SHP77 (cell line): ENCODE measurements at regions not wholly inside any gene's neighbourhood (a gene's known extent, or its start where the extent isn't known, plus 50 kb on each side); places are given as distances from the start of the nearest gene placed in this dataset.
"Not testable (repeated sequence)": the region's sequence is repeated elsewhere in the genome, so short reads cannot be mapped to it uniquely, and the experiment has no call there.

Experiments used
- DNase-seq, 2 experiments: peaks; one replicate each; lab custom pipeline; 2025; lab: John Stamatoyannopoulos, UW

DNA sequence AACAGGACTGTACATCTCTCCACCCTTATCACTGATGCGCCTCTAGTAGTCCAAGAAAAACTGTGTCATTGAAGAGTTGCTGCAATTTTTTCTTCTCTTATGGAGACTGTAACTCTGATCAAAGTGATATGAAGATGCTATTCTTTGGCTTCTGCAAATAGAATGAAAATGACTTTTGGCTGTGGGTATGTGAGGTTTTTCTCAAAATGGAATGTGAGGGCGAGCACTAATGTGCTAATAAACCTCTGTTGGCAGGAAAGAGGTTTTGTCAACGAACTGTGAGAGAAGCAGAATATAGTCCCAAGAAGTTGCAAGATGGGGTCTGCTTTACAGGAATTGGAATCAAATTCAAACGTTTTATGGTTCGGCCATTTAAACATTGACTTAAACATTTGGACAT is 252.0 kb upstream of the GAS1 start:
- no peak for DNase-seq

DNA sequence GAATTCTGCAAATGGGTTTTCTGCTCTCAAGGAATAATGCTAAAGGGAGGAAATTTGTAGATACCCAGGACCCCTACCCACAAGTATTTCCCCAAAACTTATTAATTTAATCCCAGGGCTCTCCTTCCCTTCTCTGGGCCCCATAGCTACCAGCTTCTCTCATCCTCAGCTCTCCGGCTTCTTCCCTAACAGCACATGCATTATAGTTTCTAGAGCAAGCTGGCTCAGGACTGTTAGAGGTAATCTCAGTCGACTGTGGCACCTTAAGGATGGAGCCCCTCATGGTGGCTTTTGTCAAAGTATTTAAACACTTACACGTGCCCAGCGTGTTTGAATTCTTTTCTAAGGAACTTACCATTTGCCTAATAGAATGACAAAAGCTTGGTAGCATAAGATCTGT is 252.5 kb upstream of the GAS1 start:
- DNase-seq: no peak

DNA sequence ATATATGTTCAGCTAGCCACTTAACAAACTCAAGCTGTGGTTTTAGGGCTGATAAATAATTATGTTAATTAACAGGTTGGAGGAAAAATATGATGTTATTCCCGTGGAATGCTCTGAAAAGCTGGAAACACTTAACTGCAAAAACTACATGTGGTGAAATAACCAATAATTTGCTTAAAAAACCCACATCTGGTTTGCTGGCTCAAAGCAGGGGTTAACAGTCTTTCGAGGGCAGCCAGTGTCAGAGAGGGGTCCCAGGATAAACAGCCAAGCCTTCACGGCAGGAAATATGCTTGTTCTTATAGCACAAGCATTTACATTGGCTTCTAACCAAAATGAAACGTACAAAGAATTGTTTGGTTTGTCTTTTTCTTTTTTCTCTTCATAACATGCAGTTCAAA is 254.0 kb upstream of the GAS1 start:
- DNase-seq: no peak

DNA sequence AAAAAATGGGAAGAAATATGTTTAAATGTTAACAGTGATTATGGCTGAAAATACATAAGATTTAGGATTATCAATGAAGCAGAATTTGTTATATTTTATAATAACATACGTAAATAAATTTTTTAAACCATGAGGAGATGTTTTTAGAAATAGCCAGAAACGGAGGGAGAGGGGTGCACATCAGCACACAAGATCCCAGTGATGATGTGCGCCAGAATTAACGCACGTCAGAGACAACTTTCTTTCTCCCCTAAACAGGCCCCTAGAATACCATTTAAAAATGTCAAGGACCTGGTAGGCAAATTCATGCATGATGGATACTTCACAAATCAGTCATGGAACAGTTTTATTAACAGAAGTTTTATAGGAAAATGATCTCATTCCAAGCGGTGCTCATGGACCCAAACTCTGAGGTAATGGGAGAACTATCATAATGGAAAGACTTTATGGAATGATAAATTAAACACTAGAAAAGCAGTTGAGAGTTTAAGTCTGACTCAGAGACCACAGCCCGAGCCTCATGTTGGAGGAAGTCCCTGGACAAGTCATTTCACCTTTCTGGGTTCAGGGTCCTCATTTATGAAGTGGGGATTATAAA is 258.9 kb upstream of the GAS1 start:
- no peak for DNase-seq

DNA sequence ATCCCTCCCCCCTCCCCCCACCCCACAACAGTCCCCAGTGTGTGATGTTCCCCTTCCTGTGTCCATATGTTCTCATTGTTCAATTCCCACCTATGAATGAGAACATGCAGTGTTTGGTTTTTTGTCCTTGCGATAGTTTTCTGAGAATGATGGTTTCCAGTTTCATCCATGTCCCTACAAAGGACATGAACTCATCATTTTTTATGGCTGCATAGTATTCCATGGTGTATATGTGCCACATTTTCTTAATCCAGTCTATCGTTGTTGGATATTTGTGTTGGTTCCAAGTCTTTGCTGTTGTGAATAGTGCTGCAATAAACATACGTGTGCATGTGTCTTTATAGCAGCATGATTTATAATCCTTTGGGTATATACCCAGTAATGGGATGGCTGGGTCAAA is 263.4 kb upstream of the GAS1 start:
- DNase-seq: not testable (repeated sequence)

DNA sequence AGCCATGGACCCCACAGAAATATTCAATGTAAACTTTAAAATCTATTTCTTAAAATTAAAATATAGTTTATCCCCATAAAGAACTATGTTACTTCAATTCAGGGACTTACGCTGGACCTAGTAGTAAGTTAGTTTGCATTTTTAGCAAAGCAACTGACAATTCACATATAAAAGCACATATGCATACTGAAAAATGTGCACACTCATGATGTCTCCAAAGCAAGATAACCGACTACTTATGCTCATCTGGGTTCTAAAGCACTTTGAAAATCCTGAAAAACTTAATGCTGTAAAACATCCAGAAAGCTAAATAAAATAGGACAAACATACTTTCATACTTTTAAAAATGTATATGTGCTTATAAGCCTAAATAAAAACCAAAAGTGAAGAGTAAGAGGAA is 264.4 kb upstream of the GAS1 start:
- no peak for DNase-seq

DNA sequence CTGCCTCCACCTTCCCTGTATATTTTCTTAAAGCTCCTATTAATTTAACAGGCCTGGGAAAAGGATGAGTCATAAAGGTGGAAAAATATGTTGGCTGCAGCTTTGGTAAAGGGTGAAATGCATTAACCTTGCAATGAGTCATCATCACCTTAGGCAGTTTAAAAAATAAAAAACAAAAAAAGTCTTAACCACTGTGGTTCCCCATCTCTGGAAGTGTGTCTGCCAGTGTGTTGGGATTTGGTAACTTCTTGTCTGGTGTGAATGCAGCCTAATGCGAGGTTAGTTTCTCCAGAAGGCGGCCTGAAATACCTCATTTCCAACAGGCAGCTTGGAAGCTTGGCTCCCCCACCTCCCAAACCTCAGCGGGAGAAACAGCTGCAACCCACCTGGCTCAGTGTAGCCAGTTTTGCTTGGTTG is 265.3 kb upstream of the GAS1 start:
- DNase-seq: no peak

DNA sequence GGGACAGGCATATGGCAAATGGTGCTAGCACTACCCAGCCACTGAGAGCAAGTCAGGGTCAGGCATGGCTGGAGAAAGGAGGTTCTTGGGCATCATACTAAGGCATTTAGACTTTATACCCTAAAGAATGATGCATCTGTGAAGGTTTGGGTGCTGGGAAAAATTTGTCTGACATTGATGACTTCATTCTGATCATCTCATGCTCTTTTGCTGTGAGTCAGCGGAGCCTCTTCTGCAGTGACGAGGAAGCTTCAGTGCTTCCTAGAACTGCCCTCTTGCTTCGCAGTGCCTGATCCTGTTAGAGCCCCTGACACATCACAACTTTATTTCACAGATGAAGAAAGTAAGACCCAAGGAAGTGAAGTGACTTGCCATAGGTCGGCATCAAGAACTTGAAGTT is 266.6 kb upstream of the GAS1 start:
- no peak for DNase-seq

DNA sequence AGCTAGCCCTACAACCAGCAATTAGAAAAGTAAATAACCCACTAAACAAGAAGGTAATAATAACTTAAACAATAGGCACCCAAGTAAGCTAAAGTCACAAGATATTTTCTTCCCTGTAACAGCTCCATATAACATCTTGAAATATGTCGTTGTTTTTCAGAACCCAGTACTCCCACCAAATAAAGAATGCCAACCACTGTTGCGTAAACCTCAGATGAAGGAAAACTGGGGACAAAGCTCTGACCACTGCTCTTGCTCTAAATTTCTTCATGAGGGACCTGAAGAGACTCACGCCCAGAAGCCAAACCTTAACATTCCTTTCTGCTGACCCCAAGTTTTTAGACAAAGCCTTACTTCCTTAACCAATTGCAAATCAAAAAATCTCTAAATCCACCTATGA is 267.7 kb upstream of the GAS1 start:
- no peak for DNase-seq

DNA sequence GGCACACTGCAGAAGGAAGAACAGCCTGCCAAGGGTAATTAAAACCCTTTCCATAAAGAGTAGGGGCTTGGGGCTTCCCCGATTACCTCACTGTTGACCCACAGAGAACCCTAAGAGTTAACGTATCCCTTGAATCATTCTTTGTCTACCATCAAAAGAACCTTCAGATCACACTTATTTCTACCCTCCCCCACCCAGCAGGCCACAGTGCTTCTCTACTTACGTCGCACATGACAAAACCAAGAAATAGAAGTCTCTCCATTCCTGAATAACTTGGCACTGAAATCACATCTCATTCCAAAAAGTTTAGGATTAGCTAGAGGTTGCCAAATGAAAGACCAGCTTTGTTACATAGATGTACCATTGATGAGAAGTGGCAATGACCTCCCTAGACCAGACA is 268.7 kb upstream of the GAS1 start:
- DNase-seq: no peak

DNA sequence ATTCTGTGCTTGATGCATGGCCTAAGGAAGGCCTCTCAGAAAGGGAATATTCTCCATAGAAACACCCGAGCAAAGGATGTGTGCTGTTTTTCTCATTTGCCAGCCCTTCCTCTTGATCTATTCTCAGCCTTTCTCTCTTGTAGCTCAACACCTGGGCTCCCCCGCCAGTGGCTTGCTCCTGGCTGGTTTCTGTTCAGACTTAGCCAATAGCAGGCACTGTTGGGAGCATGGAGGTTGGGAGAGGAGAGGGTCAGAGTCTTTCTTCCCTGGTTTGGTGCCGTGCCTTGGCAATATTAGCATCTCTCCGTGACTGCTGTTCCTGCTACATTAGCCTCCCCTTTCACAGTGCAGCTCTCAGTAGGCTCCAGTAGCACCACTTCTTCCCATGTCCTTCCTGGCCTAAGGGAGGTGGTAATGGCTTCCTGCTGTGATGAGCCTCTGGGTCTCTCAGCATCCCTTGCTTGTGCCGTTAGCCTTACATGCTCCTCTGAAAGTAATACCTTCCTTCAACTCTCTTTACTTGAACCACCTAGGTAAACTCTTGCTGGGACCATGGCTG is 269.7 kb upstream of the GAS1 start:
- DNase-seq: no peak

DNA sequence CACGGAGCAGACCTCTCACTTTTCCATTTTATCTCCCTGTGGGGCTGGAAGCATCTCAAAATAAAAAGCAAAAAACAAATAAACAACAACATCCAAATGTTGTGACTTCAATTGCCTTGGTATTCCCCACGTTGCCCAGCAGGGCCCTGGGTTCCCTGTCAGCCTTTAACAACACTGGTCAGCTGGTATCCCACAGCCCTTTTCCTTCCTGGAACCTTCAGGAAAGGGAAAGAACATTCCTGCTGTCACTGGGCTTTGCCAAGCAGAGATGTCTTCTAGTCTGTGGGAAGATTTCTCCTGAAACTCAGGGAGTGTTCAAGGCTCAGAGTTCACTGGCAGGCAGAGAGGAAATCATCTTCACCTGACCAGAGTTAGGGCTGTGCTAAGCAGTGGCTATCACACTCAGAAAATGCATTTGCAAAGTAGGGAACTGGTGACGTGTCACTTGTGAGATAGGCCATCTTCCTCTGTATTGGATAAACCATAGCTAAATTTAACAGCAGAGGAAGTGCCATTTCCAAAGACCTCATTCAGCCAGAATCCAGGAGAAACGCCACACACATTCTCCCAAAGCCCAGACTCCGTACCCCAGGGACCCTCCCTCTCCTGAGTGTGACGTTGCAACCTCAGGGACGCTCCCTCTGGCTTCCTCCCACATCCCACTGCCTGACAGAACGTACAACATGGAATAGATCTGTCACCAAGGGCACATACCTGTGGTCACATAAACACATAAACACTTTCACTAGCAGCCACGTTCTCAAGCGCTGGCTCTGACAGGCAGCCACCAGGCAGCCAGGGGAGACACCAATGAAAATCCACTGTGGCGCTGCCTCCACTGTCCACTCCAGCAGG is 274.0 kb upstream of the DAPK1 start:
- DNase-seq: no peak

DNA sequence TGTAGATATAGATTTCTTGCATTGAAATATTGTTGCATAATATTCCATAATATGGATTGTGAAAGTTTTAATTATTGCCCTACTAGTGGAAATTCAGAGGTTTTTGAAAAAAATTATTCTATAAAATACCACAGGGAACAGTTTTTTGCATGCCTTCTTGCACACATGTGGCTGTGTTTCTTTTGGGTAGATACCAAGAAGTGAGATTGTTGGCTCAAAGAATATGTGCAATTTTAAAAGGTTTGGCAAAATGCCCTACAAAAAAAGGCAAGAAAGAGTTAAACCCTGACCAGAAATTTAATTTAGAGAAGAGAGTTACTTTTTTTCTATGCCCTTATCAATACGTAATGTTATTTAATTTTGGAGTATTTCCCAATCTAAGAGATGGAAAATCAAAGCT is 270.8 kb upstream of the DAPK1 start:
- no peak for DNase-seq

DNA sequence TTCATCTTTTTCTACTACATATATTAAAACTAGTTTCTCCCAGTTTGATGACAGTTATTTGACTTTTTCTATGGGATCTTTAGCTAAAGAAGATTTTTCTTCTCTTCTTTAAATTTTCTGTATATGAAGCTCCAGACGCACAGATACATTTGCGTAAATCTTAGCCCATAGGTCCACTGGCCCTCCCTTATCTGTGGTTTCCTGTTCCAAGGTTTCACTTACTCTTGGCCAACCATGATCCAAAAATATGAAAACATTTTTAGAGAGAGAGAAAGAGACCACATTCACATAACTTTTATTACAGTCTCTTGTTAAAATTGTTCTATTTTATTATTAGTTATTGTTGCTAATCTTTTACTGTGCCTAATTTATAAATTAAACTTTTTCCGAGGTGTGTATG is 270.2 kb upstream of the DAPK1 start:
- DNase-seq: no peak

DNA sequence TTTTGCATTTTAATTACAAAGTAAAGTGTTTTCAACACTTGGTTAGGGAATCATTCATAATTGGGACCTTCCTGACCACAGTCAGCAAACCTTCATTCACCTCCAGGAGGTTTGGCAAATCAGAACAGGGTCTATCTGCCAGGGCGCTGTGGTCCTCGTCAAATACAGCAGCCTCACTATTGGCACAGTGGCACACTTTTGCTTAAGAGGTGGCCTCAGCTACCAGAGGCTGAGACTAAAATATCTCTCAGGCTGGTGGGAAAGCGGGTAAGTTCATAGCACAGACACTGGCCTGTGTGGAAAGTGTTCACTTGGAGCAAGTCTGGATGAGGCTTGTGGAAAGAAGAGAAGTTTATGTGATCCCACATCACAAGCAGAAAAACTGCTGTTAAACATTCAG is 268.6 kb upstream of the DAPK1 start:
- no peak for DNase-seq

DNA sequence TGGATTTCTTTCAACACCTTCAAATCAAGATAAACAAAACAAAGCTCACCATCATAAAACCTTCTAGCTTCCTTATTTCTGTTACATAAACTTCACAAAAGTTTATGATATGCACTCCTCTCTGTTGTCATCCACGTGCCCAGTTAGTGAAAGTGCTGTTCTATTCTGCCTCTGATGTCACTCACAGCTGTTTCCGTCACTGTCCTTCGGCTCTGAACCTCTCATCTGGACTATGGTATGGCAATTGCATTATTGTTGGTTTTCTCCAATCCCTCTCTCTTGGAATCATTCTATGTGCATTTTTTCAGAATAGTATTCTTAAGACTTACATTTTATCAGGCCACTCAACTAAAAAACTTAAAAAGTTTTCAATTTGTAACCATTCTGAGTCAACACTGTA is 264.2 kb upstream of the DAPK1 start:
- no peak for DNase-seq

DNA sequence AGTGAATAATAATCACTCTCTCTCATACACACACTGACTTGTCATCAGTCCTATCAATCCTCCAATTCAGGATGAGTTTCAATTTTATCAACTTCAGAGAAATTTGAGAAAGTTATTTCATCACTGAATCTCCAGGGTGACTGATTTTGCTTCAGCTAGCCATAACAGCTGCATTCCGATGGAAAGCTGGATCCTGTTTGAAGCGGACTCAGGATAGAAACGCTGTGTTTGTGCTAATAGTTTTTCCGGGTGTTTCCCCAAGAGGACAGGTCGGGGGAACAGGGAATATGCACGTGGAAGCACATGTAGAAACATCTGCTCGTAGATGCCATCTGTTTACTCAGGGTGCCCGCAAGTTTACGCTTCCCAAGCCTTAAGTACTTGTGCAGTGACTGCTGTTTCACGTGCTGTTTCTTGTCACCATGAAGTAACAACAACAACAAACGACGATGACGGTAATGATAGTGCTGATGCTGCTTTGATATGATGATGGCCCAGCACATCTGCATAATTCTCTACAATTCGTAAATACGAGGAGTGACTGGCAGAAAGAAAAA is 263.7 kb upstream of the DAPK1 start:
- DNase-seq: no peak

DNA sequence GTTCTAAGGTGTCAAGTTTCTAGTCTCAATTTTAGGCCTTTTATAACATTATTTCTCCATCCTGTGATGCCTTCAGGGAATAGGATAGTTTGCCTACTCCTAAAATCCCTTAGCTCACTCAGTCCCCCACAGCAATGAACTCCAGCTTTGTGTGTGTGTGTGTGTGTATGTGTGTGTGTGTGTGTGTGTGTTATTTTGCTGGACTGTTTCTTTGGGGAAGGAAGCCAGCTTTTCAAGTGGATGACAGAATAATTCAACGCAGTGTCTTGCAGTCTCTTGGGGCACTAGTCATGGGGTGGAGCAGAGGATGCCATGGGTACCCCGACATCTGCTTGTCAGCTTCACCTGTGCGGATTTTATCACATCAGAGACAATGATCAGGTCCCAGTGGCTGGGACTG is 262.8 kb upstream of the DAPK1 start:
- DNase-seq: no peak

DNA sequence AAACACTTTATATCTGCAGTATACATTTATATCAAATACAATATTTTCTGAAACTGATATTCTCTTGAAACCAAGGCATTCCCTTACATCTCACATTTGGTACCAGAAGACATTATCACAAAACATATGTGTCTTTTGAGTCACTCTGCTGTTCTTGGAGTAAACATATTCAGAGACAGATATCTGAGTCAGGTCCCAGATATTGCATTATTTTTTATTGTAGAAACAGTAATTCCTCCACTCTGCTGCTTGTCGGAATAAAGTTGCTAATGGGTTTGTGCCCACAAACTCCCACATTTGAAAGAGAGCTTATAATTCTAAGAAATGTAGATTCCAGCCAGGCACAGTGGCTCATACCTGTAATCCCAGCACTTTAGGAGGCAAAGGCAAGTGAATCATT is 261.1 kb upstream of the DAPK1 start:
- DNase-seq: no peak

DNA sequence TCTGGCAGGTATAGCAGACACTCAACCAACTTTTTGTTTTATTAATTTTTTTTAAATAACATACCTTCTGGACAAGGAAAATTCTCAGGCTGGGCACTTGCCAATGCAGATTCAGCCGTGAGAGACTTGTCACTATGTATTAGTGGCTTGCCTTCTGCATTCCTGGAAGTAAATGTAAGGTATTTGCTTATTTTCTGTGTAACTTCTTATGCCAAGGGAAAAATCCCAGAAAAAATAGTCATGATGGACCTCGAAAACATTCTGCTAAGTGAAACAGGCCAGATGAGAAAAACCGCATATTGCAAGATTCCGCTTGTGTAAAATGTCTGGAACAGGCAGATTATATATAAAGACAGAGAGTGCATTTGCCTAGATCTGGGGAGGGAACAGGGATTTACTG is 260.3 kb upstream of the DAPK1 start:
- no peak for DNase-seq

DNA sequence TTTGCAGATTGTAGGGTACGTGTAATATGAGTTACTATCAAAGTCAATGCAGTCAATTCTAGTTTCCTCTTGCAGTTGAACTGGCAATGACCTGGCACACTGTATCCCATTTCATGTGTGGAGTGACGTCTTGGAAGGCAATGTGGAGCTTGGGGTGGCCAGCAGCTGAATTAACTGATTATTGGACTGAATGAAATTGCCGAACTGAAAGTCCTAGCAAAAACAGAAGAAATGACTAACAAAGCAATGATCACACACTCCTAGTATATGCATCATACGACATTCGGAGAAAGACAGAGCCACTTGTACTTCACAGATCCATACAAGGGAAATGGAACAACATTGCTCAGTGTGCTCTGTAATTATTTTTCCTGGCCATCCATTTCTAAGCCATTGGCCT is 259.1 kb upstream of the DAPK1 start:
- no peak for DNase-seq

DNA sequence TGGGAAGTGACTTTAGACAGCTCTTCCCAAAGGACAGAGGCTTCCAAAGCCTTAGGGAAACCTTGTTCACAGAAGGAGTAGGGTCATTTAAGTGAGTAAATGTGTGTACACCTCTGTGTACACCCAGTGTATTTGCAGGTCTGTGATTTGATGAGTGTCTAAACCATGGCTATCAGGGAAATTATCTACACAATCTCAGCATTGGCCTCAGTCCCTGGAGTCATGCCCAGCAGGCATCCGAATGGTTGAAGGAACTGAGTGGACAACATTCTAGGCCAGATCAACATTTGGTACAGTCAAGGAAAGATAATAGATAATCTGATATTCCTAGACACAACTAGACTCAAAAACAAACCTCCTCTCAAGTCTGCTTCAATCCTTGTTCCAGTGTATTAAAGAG is 258.4 kb upstream of the DAPK1 start:
- DNase-seq: no peak

DNA sequence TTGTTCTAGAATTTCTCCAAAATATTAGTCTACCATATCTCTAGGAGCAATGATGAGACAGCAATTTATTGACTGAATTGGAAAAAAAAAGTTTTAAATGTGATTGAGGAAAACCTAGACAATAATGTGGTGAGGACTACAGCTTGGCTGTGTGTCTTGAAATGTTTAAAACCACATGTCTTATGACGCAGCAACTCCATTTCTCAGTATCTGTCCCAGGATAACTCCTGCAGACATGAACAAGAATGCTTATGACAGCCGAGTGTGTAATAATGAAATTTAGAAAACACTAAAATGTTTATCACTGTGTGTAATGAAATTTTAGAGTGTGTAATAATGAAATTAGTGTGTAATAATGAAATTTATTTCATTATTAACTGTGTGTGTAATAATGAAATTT is 254.1 kb upstream of the DAPK1 start:
- DNase-seq: no peak
